ENCODE measurements at regions not wholly inside any gene's neighbourhood (a gene's known extent, or its start where the extent isn't known, plus 50 kb on each side); places are given as distances from the start of the nearest gene placed in this dataset.

- H3K4me1 ChIP-seq (ENCODE audit: insufficient read depth, low read length) = no peaks in the 10 kb centered on the region
- H3K9me3 ChIP-seq (ENCODE audit: low read length) = no peaks in the 10 kb centered on the region
- no peaks in the 10 kb centered on the region for H3K27me3 ChIP-seq (ENCODE audit: insufficient read depth, low read length)
- H2AFZ ChIP-seq (ENCODE audit: low read depth, low read length) = no peak overlapping the region
- no peaks in the 10 kb centered on the region for H3K36me3 ChIP-seq (ENCODE audit: insufficient read depth, low read length)
- H3K4me3 ChIP-seq (ENCODE audit: low read length) = no peak overlapping the region
Observed at GRCh38 chr12:125773033-125773640, 707.9 kb downstream of the AACS start.

DNA sequence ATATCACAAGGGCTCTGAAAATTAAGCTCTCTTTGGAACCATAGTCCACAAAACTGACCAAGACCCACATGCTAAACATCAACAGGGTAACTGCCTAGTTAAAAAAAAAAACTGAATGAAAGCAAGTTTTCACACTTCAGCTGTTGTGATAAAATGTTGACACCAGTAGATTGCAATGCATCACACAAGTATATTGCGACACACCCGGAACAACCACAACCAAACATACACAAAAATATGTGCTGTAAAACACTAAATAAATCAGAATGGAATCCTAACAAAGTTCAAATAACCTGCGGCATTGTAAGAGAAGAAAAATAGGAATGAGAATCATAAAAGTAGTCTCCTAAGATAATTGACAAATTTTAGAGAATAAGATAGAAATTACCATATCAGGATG, 710.3 kb downstream of the AACS start:
- Histone ChIP-seq H3K4me1 (ENCODE audit: insufficient read depth, low read length) (no peaks in the 10 kb centered on the region), H3K9me3 (ENCODE audit: low read length) (no peaks in the 10 kb centered on the region), H3K36me3 (ENCODE audit: insufficient read depth, low read length) (no peaks in the 10 kb centered on the region)

GRCh38 chr12:125776212-125776611, 711.0 kb downstream of the AACS start:
- no peak overlapping the region for H3K4me3 ChIP-seq (ENCODE audit: low read length)
- no peak overlapping the region for H2AFZ ChIP-seq (ENCODE audit: low read depth, low read length)
- H3K4me1 ChIP-seq (ENCODE audit: insufficient read depth, low read length) = no peaks in the 10 kb centered on the region
- no peaks in the 10 kb centered on the region for H3K27me3 ChIP-seq (ENCODE audit: insufficient read depth, low read length)
- no peaks in the 10 kb centered on the region for H3K9me3 ChIP-seq (ENCODE audit: low read length)
- H3K36me3 ChIP-seq (ENCODE audit: insufficient read depth, low read length) = no peaks in the 10 kb centered on the region

More for the DNA sequence above, 710.3 kb downstream of the AACS start:
- Histone ChIP-seq H2AFZ (ENCODE audit: low read depth, low read length) (no peak overlapping the region), H3K27me3 (ENCODE audit: insufficient read depth, low read length) (no peaks in the 10 kb centered on the region), H3K4me3 (ENCODE audit: low read length) (no peak overlapping the region)

- Histone ChIP-seq H3K4me1 (ENCODE audit: insufficient read depth, low read length) (no peaks in the 10 kb centered on the region), H3K4me3 (ENCODE audit: low read length) (no peak overlapping the region), H3K9me3 (ENCODE audit: low read length) (no peaks in the 10 kb centered on the region), H3K36me3 (ENCODE audit: insufficient read depth, low read length) (no peaks in the 10 kb centered on the region), H3K27me3 (ENCODE audit: insufficient read depth, low read length) (no peaks in the 10 kb centered on the region), H2AFZ (ENCODE audit: low read depth, low read length) (no peak overlapping the region)
Observed at GRCh38 chr12:125786143-125786542, 720.9 kb downstream of the AACS start.

- no peak overlapping the region for H2AFZ ChIP-seq (ENCODE audit: low read depth, low read length)
- no peaks in the 10 kb centered on the region for H3K36me3 ChIP-seq (ENCODE audit: insufficient read depth, low read length)
- H3K27me3 ChIP-seq (ENCODE audit: insufficient read depth, low read length) = no peaks in the 10 kb centered on the region
- no peaks in the 10 kb centered on the region for H3K4me1 ChIP-seq (ENCODE audit: insufficient read depth, low read length)
- H3K4me3 ChIP-seq (ENCODE audit: low read length) = no peak overlapping the region
- no peaks in the 10 kb centered on the region for H3K9me3 ChIP-seq (ENCODE audit: low read length)
Observed at GRCh38 chr12:125794401-125794800, 729.2 kb downstream of the AACS start.

DNA sequence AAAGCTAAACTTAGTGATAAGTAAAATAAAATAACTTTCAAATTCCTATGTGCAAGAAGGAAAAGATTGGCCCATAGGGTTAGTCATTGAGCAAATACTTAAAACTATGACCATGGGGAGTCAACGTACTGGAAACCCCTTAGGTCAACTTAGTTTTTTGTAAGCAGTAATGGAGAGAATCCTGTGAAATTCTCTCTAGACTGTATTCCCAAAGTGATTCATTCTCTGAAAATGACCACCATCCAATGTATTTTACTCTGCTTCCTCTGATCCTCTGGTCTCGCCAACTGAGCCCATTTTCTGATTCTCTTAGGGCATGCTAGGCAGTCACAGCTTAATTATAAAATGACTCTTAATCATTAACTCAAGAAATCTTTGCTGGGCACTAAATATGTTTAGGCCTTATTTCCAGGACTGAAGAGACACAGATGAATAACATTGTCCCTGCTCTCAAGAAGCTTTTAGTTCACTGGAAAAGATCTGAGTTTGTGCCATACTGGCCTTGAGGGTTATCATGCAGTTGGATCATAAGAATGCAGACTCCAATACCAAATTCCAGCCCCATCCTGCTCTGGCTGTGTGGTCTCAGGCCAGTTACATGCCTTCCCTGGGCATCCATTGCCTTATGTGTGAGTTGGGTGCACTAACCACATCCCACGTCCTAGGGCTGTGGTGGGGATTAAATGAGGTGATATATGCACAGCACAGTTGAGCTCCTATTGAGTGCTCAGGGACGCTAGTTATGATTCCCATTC, 732.4 kb downstream of the AACS start:
- H2AFZ ChIP-seq (ENCODE audit: low read depth, low read length) = no peak overlapping the region
- H3K4me3 ChIP-seq (ENCODE audit: low read length) = no peak overlapping the region

GRCh38 chr12:125804660-125805059, 739.4 kb downstream of the AACS start:
- Histone ChIP-seq H3K9me3 (ENCODE audit: low read length) (no peaks in the 10 kb centered on the region), H3K4me3 (ENCODE audit: low read length) (no peak overlapping the region), H3K4me1 (ENCODE audit: insufficient read depth, low read length) (no peaks in the 10 kb centered on the region), H3K36me3 (ENCODE audit: insufficient read depth, low read length) (no peaks in the 10 kb centered on the region), H3K27me3 (ENCODE audit: insufficient read depth, low read length) (no peaks in the 10 kb centered on the region), H2AFZ (ENCODE audit: low read depth, low read length) (no peak overlapping the region)

More for the DNA sequence above, 732.4 kb downstream of the AACS start:
- H3K9me3 ChIP-seq (ENCODE audit: low read length) = no peaks in the 10 kb centered on the region
- H3K27me3 ChIP-seq (ENCODE audit: insufficient read depth, low read length) = no peaks in the 10 kb centered on the region
- H3K4me1 ChIP-seq (ENCODE audit: insufficient read depth, low read length) = no peaks in the 10 kb centered on the region
- H3K36me3 ChIP-seq (ENCODE audit: insufficient read depth, low read length) = no peaks in the 10 kb centered on the region

DNA sequence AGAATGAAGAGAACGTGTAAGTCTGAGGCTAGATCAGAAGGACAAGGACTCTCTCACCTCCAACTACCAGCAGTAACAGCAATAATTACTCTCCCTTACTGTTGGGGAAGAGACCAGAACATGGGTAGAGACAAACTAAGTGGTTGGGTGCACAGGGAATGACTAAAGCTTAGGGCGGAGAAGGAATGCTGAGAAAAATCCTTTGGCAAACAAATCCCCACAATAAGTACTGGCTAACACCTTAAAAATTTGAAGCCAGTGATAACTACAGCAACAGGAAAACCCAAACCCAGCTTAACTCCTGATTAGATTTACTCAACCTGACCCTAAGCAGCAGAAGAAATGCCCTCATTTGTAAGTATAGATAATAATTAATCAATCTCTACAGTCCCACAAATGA, 759.0 kb downstream of the AACS start:
- Histone ChIP-seq H3K27me3 (ENCODE audit: insufficient read depth, low read length) (no peaks in the 10 kb centered on the region), H3K4me1 (ENCODE audit: insufficient read depth, low read length) (no peaks in the 10 kb centered on the region), H3K9me3 (ENCODE audit: low read length) (no peaks in the 10 kb centered on the region), H3K36me3 (ENCODE audit: insufficient read depth, low read length) (no peaks in the 10 kb centered on the region), H3K4me3 (ENCODE audit: low read length) (no peak overlapping the region), H2AFZ (ENCODE audit: low read depth, low read length) (no peak overlapping the region)

DNA sequence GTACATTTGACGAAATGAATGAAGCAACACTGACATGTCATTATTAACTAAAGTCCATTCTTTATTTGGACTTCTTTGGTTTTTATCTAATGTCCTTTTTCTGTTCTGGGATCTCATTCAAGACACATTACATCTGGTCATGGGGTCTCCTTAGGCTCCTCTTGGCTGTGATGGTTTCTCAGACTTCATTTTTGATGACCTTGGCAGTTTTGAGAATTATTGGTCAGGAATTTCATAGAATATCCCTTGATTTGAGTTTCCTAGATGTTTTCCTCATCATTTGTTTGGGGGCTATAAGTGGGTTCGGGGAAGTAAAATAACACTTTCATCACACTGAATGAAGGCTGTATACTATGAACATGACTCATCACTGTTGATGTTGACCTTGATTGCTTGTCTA, 770.6 kb downstream of the AACS start:
- H3K9me3 ChIP-seq (ENCODE audit: low read length) = no peaks in the 10 kb centered on the region
- H3K4me1 ChIP-seq (ENCODE audit: insufficient read depth, low read length) = no peaks in the 10 kb centered on the region
- no peak overlapping the region for H2AFZ ChIP-seq (ENCODE audit: low read depth, low read length)
- H3K36me3 ChIP-seq (ENCODE audit: insufficient read depth, low read length) = no peaks in the 10 kb centered on the region
- no peaks in the 10 kb centered on the region for H3K27me3 ChIP-seq (ENCODE audit: insufficient read depth, low read length)
- H3K4me3 ChIP-seq (ENCODE audit: low read length) = no peak overlapping the region

DNA sequence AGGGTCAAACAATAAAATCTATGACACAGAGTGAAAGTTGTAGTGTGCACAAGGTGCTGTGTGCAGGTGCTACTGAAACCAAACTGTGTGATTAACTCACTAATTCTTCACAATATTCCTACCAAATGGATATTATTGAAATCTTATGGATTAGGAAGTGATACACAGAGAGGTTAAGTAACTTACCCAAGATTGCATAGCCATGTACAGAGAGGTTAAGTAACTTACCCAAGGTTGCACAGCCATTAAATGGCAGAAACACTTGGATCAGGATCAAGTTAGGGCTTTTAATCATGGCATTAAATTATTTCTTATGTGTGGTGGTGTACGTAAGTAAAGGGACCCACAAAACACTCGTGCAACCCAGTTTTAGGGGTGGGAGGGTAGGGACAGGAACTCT, 771.4 kb downstream of the AACS start:
- Histone ChIP-seq H3K9me3 (ENCODE audit: low read length) (no peaks in the 10 kb centered on the region), H3K4me3 (ENCODE audit: low read length) (no peak overlapping the region), H2AFZ (ENCODE audit: low read depth, low read length) (no peak overlapping the region), H3K4me1 (ENCODE audit: insufficient read depth, low read length) (no peaks in the 10 kb centered on the region), H3K27me3 (ENCODE audit: insufficient read depth, low read length) (no peaks in the 10 kb centered on the region), H3K36me3 (ENCODE audit: insufficient read depth, low read length) (no peaks in the 10 kb centered on the region)

DNA sequence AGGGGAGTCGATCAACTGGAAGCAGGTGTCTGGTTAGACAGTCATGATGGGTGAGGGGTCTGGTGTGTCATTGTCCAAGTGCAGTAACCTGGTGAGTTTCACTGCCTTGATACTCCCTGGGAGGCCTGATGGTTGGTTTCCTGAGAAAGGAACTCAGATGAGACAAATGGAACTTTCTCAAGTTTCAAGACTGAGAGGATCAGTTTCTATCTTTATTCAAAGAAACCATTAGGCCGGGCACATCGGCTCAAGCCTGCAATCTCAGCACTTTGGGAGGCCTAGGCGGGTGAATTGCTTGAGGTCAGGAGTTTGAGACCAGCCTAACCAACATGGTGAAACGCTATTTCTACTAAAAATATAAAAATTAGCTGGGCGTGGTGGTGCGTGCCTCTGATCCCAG, 776.1 kb downstream of the AACS start:
- no peaks in the 10 kb centered on the region for H3K27me3 ChIP-seq (ENCODE audit: insufficient read depth, low read length)
- H2AFZ ChIP-seq (ENCODE audit: low read depth, low read length) = no peak overlapping the region
- H3K9me3 ChIP-seq (ENCODE audit: low read length) = no peaks in the 10 kb centered on the region
- no peaks in the 10 kb centered on the region for H3K36me3 ChIP-seq (ENCODE audit: insufficient read depth, low read length)
- H3K4me3 ChIP-seq (ENCODE audit: low read length) = no peak overlapping the region
- H3K4me1 ChIP-seq (ENCODE audit: insufficient read depth, low read length) = no peaks in the 10 kb centered on the region

GRCh38 chr12:125852116-125852515, 786.9 kb downstream of the AACS start:
- H3K9me3 ChIP-seq (ENCODE audit: low read length) = no peaks in the 10 kb centered on the region
- no peaks in the 10 kb centered on the region for H3K36me3 ChIP-seq (ENCODE audit: insufficient read depth, low read length)
- no peak overlapping the region for H2AFZ ChIP-seq (ENCODE audit: low read depth, low read length)
- H3K4me1 ChIP-seq (ENCODE audit: insufficient read depth, low read length) = no peaks in the 10 kb centered on the region
- H3K27me3 ChIP-seq (ENCODE audit: insufficient read depth, low read length) = no peaks in the 10 kb centered on the region
- H3K4me3 ChIP-seq (ENCODE audit: low read length) = no peak overlapping the region

DNA sequence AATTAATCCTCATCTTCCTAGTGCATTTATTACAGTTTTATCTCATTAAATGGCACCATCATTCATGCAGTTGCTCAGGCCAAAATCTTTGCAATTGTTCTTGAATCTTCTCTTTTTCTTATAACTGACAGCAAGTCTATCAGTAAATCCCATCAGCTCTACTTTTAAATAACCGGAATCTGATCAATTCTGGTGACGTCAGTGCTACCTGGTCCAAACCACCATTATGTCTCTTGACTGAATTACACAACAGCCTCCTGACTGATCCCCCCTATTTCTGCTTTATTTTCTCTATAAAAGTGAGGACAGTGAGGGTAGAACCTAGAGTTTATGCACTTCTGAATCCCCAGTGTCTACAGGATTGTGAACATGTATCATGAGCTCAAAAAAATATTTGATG, 787.4 kb downstream of the AACS start:
- no peaks in the 10 kb centered on the region for H3K9me3 ChIP-seq (ENCODE audit: low read length)
- no peaks in the 10 kb centered on the region for H3K36me3 ChIP-seq (ENCODE audit: insufficient read depth, low read length)
- H3K4me3 ChIP-seq (ENCODE audit: low read length) = no peak overlapping the region
- no peaks in the 10 kb centered on the region for H3K4me1 ChIP-seq (ENCODE audit: insufficient read depth, low read length)
- no peak overlapping the region for H2AFZ ChIP-seq (ENCODE audit: low read depth, low read length)
- no peaks in the 10 kb centered on the region for H3K27me3 ChIP-seq (ENCODE audit: insufficient read depth, low read length)

DNA sequence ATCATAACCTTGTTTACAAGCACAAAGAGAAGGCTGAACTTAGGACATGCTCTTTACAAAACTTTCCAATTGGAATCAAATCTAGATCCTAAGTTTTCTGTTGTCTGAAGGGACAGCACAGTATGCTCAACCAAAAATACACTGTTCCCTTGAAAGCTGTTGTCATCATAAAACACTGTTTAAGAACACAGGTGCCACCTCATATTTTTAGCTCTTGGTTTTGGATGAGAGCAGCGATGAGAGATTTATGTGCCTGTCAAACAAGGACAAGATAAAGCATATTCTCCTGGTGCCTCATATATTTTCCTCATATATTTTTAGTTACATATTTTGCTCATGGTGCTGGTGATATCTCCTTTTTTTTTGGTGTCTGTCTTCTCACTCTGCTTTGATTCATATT, 788.4 kb downstream of the AACS start:
- no peaks in the 10 kb centered on the region for H3K9me3 ChIP-seq (ENCODE audit: low read length)
- no peaks in the 10 kb centered on the region for H3K36me3 ChIP-seq (ENCODE audit: insufficient read depth, low read length)
- no peak overlapping the region for H3K4me3 ChIP-seq (ENCODE audit: low read length)
- no peaks in the 10 kb centered on the region for H3K4me1 ChIP-seq (ENCODE audit: insufficient read depth, low read length)
- H3K27me3 ChIP-seq (ENCODE audit: insufficient read depth, low read length) = no peaks in the 10 kb centered on the region
- H2AFZ ChIP-seq (ENCODE audit: low read depth, low read length) = no peak overlapping the region
